ENCODE measurements at regions not wholly inside any gene's neighbourhood (a gene's known extent, or its start where the extent isn't known, plus 50 kb on each side); places are given as distances from the start of the nearest gene placed in this dataset.

DNA sequence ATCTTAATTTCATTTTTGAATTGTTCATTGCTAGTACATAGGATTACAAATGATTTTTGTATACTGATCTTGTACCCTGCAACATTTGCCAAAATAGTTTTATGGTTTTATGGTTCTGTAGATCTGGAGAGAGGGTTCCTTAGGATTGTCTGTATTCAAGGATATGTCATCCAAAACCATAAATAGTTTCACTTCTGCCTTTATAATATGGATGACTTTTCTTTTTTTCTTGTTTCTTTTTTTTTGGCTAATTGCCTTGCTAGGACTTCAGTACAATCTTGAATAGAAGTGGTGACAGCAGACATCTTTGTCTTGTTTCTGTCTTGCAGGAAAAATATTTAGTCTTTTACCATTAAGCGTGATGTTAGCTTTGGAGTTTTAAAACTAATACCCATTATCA, 383.9 kb upstream of the HS6ST1 start:
- no peak for DNase-seq (ENCODE audit: extremely low read depth in 1 of 2, low read depth in 1 of 2)

DNA sequence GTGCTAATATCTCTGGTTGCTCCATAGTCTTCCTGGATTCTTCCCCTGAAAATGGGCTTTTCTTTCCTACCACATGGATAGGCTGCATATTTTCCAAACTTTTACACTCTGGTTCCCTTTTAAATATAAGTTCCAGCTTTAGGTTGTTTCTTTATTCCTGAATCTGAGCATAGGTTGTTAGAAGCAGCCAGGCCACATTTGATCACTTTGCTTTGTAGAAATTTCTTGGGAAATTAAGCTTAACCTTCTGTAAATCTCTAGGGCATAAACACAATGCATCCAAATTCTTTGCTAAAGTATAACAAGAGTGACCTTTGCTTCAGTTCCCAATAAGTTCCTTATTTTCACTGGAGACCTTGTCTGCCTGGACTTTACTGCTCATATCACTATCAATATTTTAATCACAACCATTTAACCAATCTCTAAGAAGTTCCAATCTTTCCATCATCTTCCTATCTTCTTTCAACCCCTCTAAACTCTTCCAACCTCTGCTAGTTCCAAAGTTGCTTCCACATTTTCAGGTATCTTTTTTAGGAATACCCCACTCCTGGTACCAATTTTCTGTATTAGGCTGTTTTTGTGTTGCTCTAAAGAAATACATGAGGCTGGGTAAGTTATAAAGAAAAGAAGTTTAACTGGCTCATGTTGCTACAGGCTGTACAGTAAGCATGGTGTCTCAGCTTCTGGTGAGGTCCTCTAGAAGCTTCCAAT, 389.6 kb upstream of the HS6ST1 start:
- DNase-seq (ENCODE audit: extremely low read depth in 1 of 2, low read depth in 1 of 2): no peak

- DNase-seq (ENCODE audit: extremely low read depth in 1 of 2, low read depth in 1 of 2): no peak
These were observed 391.6 kb upstream of the HS6ST1 start for GRCh38 chr2:128710242-128710641.

DNA sequence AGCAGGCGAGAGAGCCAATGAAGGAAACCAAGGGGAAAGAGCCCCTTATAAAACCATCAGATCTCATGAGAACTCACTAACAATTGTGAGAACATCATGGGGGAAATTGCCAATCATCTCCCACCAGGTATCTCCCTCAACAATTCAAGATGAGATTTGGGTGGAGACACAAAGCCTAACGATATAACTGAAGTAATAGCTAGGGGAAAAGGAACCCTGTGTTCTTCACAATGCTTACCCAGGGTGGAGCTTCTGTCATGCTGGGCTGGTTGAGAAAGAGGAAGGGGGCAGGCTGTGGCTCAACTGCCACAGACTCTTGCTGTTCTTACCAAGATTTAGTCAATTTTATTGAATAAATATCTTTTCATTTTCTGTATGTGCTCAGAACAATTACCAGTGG, 392.1 kb upstream of the HS6ST1 start:
- DNase-seq (ENCODE audit: extremely low read depth in 1 of 2, low read depth in 1 of 2): no peak

GRCh38 chr2:128714285-128714684, 395.6 kb upstream of the HS6ST1 start:
- no peak for DNase-seq (ENCODE audit: extremely low read depth in 1 of 2, low read depth in 1 of 2)

DNA sequence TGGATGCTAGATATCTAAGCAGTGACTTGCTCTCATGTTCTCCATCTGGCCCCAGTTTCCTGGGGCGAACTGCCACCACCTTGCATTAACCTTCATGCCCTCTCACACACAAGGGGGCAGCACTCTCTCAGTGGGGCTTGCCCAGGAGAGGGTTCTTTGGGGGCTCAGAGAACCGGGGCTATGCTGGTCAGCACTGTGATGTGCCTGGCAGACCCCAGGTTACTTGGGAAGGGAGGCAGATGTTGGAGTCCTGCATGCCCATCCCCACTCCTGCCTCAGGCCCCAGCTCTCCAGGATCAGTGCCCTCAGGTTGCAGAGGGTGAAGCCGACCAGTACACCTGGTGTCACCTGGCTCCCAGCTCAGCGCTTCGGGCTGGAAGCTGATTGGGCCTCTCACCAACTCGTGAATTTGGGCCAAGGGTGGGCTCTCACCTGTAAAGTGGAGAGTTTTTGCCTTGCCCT, 396.2 kb upstream of the HS6ST1 start:
- DNase-seq (ENCODE audit: extremely low read depth in 1 of 2, low read depth in 1 of 2): no peak

DNA sequence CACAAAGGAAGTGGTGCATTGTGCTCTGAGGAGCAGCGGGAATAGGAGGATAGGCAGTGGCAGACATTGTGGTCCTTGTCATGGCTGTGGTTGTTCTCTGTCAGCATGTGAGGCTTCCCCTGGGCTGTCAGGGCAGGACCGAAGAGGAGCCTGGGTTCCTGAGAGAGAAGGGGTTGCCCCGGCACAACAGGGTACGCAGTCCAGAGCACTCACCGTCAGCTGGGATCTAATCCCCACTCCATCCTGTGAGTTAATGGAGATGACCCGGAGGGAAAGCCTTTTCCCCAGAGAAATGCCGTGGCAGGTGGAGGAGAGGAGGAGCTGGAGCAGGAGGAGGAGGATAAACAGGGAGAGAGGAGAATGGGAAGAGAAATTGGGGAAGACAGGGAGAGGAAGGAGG, 396.7 kb upstream of the HS6ST1 start:
- DNase-seq (ENCODE audit: extremely low read depth in 1 of 2, low read depth in 1 of 2): no peak

GRCh38 chr2:128716299-128716721, 397.6 kb upstream of the HS6ST1 start:
- DNase-seq (ENCODE audit: extremely low read depth in 1 of 2, low read depth in 1 of 2): no peak

DNA sequence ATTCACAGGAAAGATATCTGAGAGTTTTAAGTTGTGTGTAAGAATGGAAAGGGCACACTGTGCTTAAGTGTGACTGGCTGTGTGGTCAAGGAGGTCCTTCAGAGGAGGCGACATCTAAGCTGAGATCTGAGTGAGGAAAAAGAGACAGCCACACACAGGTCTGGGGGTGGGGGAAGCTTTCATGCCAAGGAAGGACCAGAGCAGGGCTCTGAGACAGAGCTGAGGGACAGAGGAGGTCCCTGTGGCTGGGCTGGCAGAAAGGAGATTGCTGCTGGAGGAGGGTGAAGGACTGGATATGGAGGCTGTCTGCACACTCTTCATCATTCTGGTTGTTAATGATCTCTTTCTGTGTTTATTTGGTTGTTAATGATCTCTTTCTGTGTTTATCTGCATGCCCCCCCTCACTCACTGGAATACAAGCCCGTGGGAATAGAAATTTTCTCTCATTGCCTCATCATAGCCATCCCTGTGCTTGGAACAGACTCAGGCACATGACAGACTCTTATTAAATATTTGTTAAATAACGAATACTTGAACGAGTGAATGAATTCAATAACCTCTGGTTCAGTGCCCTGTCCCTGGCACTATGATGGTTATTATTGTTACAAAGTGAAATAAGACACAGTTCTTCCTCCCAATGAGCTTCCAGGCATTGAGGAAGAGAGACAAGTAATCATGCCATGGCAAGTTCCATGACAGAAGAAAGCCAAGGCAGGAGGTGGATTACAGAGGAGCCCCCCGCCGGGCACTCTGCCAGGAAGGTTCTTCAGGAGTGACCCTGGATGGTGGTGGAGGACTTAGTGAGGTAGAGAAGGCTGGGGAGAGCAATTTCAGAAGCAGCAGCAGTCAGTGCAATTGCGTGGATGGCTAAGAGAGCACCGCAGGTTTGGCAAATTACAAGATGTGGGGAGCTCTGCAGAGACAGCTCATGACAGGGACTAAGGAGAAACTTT, 399.4 kb upstream of the HS6ST1 start:
- no peak for DNase-seq (ENCODE audit: extremely low read depth in 1 of 2, low read depth in 1 of 2)

GRCh38 chr2:128720080-128721022, 401.7 kb upstream of the HS6ST1 start:
- DNase-seq (ENCODE audit: extremely low read depth in 1 of 2, low read depth in 1 of 2): no peak

- DNase-seq (ENCODE audit: extremely low read depth in 1 of 2, low read depth in 1 of 2): no peak
These were observed 402.4 kb upstream of the HS6ST1 start for GRCh38 chr2:128721096-128721495.

DNA sequence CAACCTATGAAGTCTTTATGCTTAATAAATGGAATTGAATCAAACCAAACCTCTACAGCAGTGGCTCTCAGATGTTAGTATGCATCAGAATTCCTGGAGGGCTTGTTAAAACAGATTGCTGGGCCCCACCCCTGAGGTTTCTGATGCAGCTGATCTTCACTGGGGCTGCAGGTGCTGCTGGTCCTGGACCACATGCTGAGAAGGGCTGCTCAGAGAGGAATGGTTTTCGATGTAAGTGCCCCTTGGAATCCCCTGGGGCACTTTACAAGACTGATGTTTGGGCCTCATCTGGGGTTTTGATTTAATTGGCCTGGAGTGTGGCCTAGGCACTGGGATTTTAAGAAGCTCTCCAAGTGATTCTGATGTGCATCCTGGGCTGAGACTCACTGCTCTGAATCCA, 403.8 kb upstream of the HS6ST1 start:
- no peak for DNase-seq (ENCODE audit: extremely low read depth in 1 of 2, low read depth in 1 of 2)

- DNase-seq (ENCODE audit: extremely low read depth in 1 of 2, low read depth in 1 of 2): no peak
These were observed 405.9 kb upstream of the HS6ST1 start for GRCh38 chr2:128724547-128724946.

DNA sequence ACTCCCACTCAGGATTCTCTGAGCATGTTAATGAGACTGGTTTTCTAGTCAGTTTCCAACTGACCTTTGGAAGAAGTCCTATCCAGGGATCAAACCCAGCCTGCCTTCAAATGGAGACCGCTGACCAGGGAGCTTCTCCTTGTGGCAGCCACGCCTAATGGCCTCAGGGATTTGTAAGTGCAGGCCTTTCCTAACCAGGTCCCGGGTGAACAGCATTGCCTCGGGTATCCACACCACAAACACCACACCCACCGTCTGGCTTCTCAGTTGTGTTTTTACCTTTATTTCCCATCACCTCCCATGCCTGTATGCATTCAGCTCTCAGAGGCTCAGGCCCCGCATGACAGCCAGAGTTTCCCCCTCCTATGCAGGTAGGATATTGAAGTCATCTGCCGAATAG, 406.3 kb upstream of the HS6ST1 start:
- DNase-seq (ENCODE audit: extremely low read depth in 1 of 2, low read depth in 1 of 2): no peak

- DNase-seq (ENCODE audit: extremely low read depth in 1 of 2, low read depth in 1 of 2): no peak
These were observed 407.6 kb upstream of the HS6ST1 start for GRCh38 chr2:128726236-128726635.

DNA sequence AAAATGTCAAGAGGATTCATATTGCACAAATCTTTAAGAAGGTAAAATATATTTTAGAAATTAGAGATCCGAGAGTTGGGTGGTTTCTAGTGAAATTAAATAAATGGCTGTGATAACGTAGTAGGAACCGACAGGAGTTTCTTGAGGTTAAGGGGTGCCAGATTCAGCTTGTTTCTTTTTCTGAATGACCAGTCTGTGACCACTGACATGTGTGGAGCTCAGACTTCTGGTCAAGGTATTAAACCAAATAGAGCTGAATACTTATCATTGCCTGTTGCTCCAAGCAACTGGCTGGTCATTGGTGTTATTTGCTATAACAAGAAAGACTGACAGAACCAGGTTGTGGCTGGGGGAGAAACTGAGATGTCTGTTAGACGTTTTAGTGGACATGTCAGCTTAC, 408.2 kb upstream of the HS6ST1 start:
- no peak for DNase-seq (ENCODE audit: extremely low read depth in 1 of 2, low read depth in 1 of 2)

- DNase-seq (ENCODE audit: extremely low read depth in 1 of 2, low read depth in 1 of 2): no peak
These were observed 408.7 kb upstream of the HS6ST1 start for GRCh38 chr2:128727404-128727803.

- DNase-seq (ENCODE audit: extremely low read depth in 1 of 2, low read depth in 1 of 2): no peak
These were observed 409.2 kb upstream of the HS6ST1 start for GRCh38 chr2:128727914-128728313.

- DNase-seq (ENCODE audit: extremely low read depth in 1 of 2, low read depth in 1 of 2): no peak
These were observed 410.4 kb upstream of the HS6ST1 start for GRCh38 chr2:128729051-128729450.

DNA sequence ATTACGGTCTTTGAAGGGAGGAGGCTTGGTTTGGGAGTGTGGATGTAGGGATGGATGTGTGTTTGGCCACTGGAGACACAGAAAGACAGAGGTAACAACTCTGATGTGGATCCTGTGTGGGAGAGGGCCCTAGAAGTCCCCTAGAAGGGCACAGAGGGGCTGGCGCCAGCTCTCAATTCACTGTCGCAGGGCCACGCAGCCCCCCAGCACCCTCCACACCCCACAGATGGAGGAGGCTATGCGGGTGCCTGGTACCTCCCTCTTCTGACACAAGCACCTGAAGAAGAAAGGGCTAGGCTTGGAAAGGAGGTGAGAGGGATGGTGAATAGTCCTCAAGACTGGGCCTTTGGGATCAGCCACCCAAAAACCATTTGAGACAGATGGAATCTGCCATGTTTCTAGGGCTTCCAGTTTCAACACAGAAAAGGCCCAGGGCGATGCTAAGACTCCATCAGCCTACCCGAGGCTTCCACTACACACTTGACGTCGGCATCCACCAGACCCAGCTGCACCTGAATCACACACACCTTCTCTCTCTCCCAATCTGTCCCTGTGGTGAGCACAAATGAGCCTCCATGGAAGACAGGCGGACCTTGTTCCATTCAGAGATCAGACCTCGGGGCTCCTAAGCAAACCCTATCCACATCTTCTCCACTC, 413.5 kb upstream of the HS6ST1 start:
- DNase-seq (ENCODE audit: extremely low read depth in 1 of 2, low read depth in 1 of 2): no peak

Data from stimulated activated CD8-positive, alpha-beta memory T cell treated with anti-CD3 and anti-CD28 coated beads, Interleukin-7, amount 100 ng/mL, for 48 hours (primary cell).